Esophagus muscularis mucosa (tissue), 4 donors: ENCODE measurements at regions not wholly inside any gene's neighbourhood (a gene's known extent, or its start where the extent isn't known, plus 50 kb on each side); places are given as distances from the start of the nearest gene placed in this dataset.

Source experiments
- CTCF ChIP-seq, 3 experiments: fragments of 200-600 bp in 2 of 3; fragments of 450-650 bp in 1 of 3; sonication (generic) in 2 of 3; IDR thresholded peaks; one replicate each; pipeline ENCODE4 v1.5.1; 2017 to 2019; ENCODE audit warnings: antibody characterized with exemption in 3 of 3, mild to moderate bottlenecking in 2 of 3, moderate library complexity in 1 of 3
- EP300 ChIP-seq: sonication (generic); formaldehyde crosslinking; IDR thresholded peaks from one replicate; pipeline ENCODE4 v1.6.1; 2017; ENCODE audit warnings: antibody characterized with exemption
- POLR2A ChIP-seq: fragments of 450-650 bp; IDR thresholded peaks from one replicate; pipeline ENCODE4 v1.6.1; 2017; ENCODE audit warnings: antibody characterized with exemption, moderate library complexity, mild to moderate bottlenecking, low read depth
- POLR2AphosphoS5 ChIP-seq, 2 donors: sonication (generic); formaldehyde crosslinking; IDR thresholded peaks; one replicate each; pipeline ENCODE4 v1.6.1; 2017; ENCODE audit warnings: antibody characterized with exemption in 2 of 2

- no peak for TF ChIP-seq CTCF (IDR thresholded peaks at IDR 0.05)
- no peak for TF ChIP-seq POLR2AphosphoS5 (IDR thresholded peaks at IDR 0.05)
- no peak for TF ChIP-seq POLR2A
- TF ChIP-seq EP300: no peak
Observed at GRCh38 chr9:79357194-79357593, 214.6 kb upstream of the TLE4 start.
